ENCODE measurements at regions not wholly inside any gene's neighbourhood (a gene's known extent, or its start where the extent isn't known, plus 50 kb on each side); places are given as distances from the start of the nearest gene placed in this dataset.

- DNase-seq, result no peak
- H3K36me3 ChIP-seq, result no peaks in the 10 kb centered on the region
- no peak overlapping the region for H3K4me3 ChIP-seq (replicated peaks in 1 of 3)
- TF ChIP-seq CTCF (IDR thresholded peaks at IDR 0.05) (no peak), POLR2A (IDR thresholded peaks at IDR 0.05) (no peak)
- no peaks in the 10 kb centered on the region for H3K4me1 ChIP-seq
- intact Hi-C loops (cut with DNase I), result no loop called here
- H3K27ac ChIP-seq, result no peak overlapping the region
- no peaks in the 10 kb centered on the region for H3K27me3 ChIP-seq
- no peaks in the 10 kb centered on the region for H3K9me3 ChIP-seq
Measured at GRCh38 chr16:60166111-60166510, 1432.0 kb upstream of the GOT2 start.

GRCh38 chr16:60151987-60152386, 1417.9 kb upstream of the GOT2 start:
- no peaks in the 10 kb centered on the region for H3K36me3 ChIP-seq
- intact Hi-C loops (cut with DNase I), result no loop called here
- DNase-seq, result no peak
- WGBS, 2 donors, result 83 to 84% methylated on average over 3 of the region's 3 CpGs
- no peak overlapping the region for H3K27ac ChIP-seq
- no peak overlapping the region for H3K4me3 ChIP-seq (replicated peaks in 1 of 3)
- no peaks in the 10 kb centered on the region for H3K9me3 ChIP-seq
- H3K4me1 ChIP-seq, result no peaks in the 10 kb centered on the region
- TF ChIP-seq CTCF (IDR thresholded peaks at IDR 0.05), result no peak
- TF ChIP-seq POLR2A (IDR thresholded peaks at IDR 0.05), result no peak
- no peaks in the 10 kb centered on the region for H3K27me3 ChIP-seq

GRCh38 chr16:60150907-60151306, 1416.8 kb upstream of the GOT2 start:
- Histone ChIP-seq H3K27me3 (no peaks in the 10 kb centered on the region), H3K4me3 (replicated peaks in 1 of 3) (no peak overlapping the region), H3K27ac (no peak overlapping the region), H3K4me1 (no peaks in the 10 kb centered on the region), H3K36me3 (no peaks in the 10 kb centered on the region), H3K9me3 (no peaks in the 10 kb centered on the region)
- TF ChIP-seq CTCF (IDR thresholded peaks at IDR 0.05) (no peak), POLR2A (IDR thresholded peaks at IDR 0.05) (no peak)
- intact Hi-C loops (cut with DNase I), result no loop called here
- WGBS, 2 donors, result 88% methylated on average over 3 of the region's 3 CpGs
- no peak for DNase-seq

GRCh38 chr16:60143348-60143705, 1409.2 kb upstream of the GOT2 start:
- WGBS, 2 donors, result 82 to 85% methylated on average over 1 of the region's 1 CpG
- no peaks in the 10 kb centered on the region for H3K4me1 ChIP-seq
- no peaks in the 10 kb centered on the region for H3K9me3 ChIP-seq
- no peak overlapping the region for H3K4me3 ChIP-seq (replicated peaks in 1 of 3)
- H3K27ac ChIP-seq, result no peak overlapping the region
- H3K36me3 ChIP-seq, result no peaks in the 10 kb centered on the region
- intact Hi-C loops (cut with DNase I), result no loop called here
- no peak for DNase-seq
- no peaks in the 10 kb centered on the region for H3K27me3 ChIP-seq
- TF ChIP-seq CTCF (IDR thresholded peaks at IDR 0.05) (no peak), POLR2A (IDR thresholded peaks at IDR 0.05) (no peak)

GRCh38 chr16:60142619-60143347, 1408.7 kb upstream of the GOT2 start:
- no peaks in the 10 kb centered on the region for H3K36me3 ChIP-seq
- TF ChIP-seq POLR2A (IDR thresholded peaks at IDR 0.05), result no peak
- no peaks in the 10 kb centered on the region for H3K4me1 ChIP-seq
- H3K9me3 ChIP-seq, result no peaks in the 10 kb centered on the region
- 79 to 91% methylated on average over 1 of the region's 1 CpG for WGBS, 2 donors
- H3K4me3 ChIP-seq (replicated peaks in 1 of 3), result no peak overlapping the region
- no peak for DNase-seq
- H3K27me3 ChIP-seq, result no peaks in the 10 kb centered on the region
- intact Hi-C loops (cut with DNase I), result no loop called here
- no peak overlapping the region for H3K27ac ChIP-seq

GRCh38 chr16:60137891-60138290, 1403.8 kb upstream of the GOT2 start:
- H3K27ac ChIP-seq, result no peak overlapping the region
- no peak for TF ChIP-seq POLR2A (IDR thresholded peaks at IDR 0.05)
- TF ChIP-seq CTCF (IDR thresholded peaks at IDR 0.05), result no peak
- H3K4me3 ChIP-seq (replicated peaks in 1 of 3), result no peak overlapping the region
- H3K4me1 ChIP-seq, result no peaks in the 10 kb centered on the region
- intact Hi-C loops (cut with DNase I), result no loop called here
- H3K9me3 ChIP-seq, result no peaks in the 10 kb centered on the region
- DNase-seq, result no peak
- no peaks in the 10 kb centered on the region for H3K27me3 ChIP-seq
- H3K36me3 ChIP-seq, result no peaks in the 10 kb centered on the region
